HUES64 (cell line): ENCODE measurements at regions not wholly inside any gene's neighbourhood (a gene's known extent, or its start where the extent isn't known, plus 50 kb on each side); places are given as distances from the start of the nearest gene placed in this dataset.
A peak's percentile ranks its signal among the peaks of the same experiment; 100 is the strongest.

Experiments
- H3K27ac ChIP-seq: 2 replicates; pipeline ENCODE4 v1.7.0; 2013; ENCODE audit warnings: low read depth, low read length, inconsistent platforms
- H3K27me3 ChIP-seq: 2 replicates; pipeline ENCODE4 v1.6.1; 2013; ENCODE audit warnings: mild to moderate bottlenecking, low read length; ENCODE audit not compliant: insufficient read depth
- H3K36me3 ChIP-seq: 2 replicates; pipeline ENCODE4 v1.6.1; 2013; ENCODE audit warnings: mild to moderate bottlenecking, low read length; ENCODE audit not compliant: insufficient read depth
- H3K4me1 ChIP-seq: 2 replicates; pipeline ENCODE4 v1.6.1; 2013; ENCODE audit warnings: mild to moderate bottlenecking, low read length, moderate library complexity; ENCODE audit not compliant: insufficient read depth
- H3K4me3 ChIP-seq: 2 replicates; pipeline ENCODE4 v1.5.1; 2013; ENCODE audit warnings: mild to moderate bottlenecking, low read length, moderate library complexity
- H3K9ac ChIP-seq: 2 replicates; pipeline ENCODE4 v1.6.1; 2013; ENCODE audit warnings: mild to moderate bottlenecking, low read depth, low read length
- H3K9me3 ChIP-seq: 2 replicates; pipeline ENCODE4 v1.6.1; 2013; ENCODE audit warnings: low read depth, low read length; ENCODE audit not compliant: insufficient read depth
- WGBS: fragments of 150-250, 120-280 bp; methylation state at CpG from one replicate; pipeline ENCODE4 v1.1.7; 2013; ENCODE audit warnings: missing lambda C conversion rate; 5-methylcytosine and 5-hydroxymethylcytosine counted together

GRCh38 chr3:72109327-72110259, 324.6 kb upstream of the PROK2 start:
- Histone ChIP-seq H3K9me3 (no peaks in the 10 kb centered on the region), H3K27ac (no peak overlapping the region), H3K4me3 (no peak overlapping the region), H3K36me3 (no peaks in the 10 kb centered on the region), H3K9ac (no peak overlapping the region), H3K27me3 (no peaks in the 10 kb centered on the region), H3K4me1 (no peaks in the 10 kb centered on the region)
- WGBS: 96% methylated on average over 14 of the region's 17 CpGs

- 77% methylated on average over 6 of the region's 6 CpGs for WGBS
- Histone ChIP-seq H3K36me3 (no peaks in the 10 kb centered on the region), H3K4me1 (no peaks in the 10 kb centered on the region), H3K4me3 (no peak overlapping the region), H3K9me3 (no peaks in the 10 kb centered on the region), H3K9ac (no peak overlapping the region), H3K27ac (no peak overlapping the region), H3K27me3 (peaks cover 13% of the 10 kb centered on the region)
These were observed 320.4 kb upstream of the PROK2 start for GRCh38 chr3:72105306-72105705.

GRCh38 chr3:72102112-72102616, 317.2 kb upstream of the PROK2 start:
- Histone ChIP-seq H3K4me3 (no peak overlapping the region), H3K4me1 (no peaks in the 10 kb centered on the region), H3K9ac (no peak overlapping the region), H3K9me3 (no peaks in the 10 kb centered on the region), H3K27me3 (peaks cover 38% of the 10 kb centered on the region), H3K36me3 (no peaks in the 10 kb centered on the region), H3K27ac (no peak overlapping the region)
- WGBS: 86% methylated on average over 5 of the region's 5 CpGs

- H3K27ac ChIP-seq: no peak overlapping the region
- H3K9me3 ChIP-seq: no peaks in the 10 kb centered on the region
- no peak overlapping the region for H3K9ac ChIP-seq
- peaks cover 38% of the 10 kb centered on the region for H3K27me3 ChIP-seq
- WGBS: 82% methylated on average over 6 of the region's 6 CpGs
- H3K36me3 ChIP-seq: no peaks in the 10 kb centered on the region
- H3K4me3 ChIP-seq: no peak overlapping the region
- H3K4me1 ChIP-seq: no peaks in the 10 kb centered on the region
These were observed 316.5 kb upstream of the PROK2 start for GRCh38 chr3:72101494-72101893.

GRCh38 chr3:72100601-72101187, 315.7 kb upstream of the PROK2 start:
- WGBS: under 1% methylated on average over 21 of the region's 21 CpGs
- Histone ChIP-seq H3K27me3 (peaks cover 38% of the 10 kb centered on the region), H3K27ac (no peak overlapping the region), H3K4me1 (no peaks in the 10 kb centered on the region), H3K9me3 (no peaks in the 10 kb centered on the region), H3K9ac (no peak overlapping the region), H3K36me3 (no peaks in the 10 kb centered on the region), H3K4me3 (peak overlapping the region; percentile 62)

GRCh38 chr3:72100080-72100511, 315.1 kb upstream of the PROK2 start:
- H3K4me1 ChIP-seq: no peaks in the 10 kb centered on the region
- no peak overlapping the region for H3K27ac ChIP-seq
- peaks cover 38% of the 10 kb centered on the region for H3K27me3 ChIP-seq
- peak overlapping the region; percentile 62 for H3K4me3 ChIP-seq
- no peaks in the 10 kb centered on the region for H3K36me3 ChIP-seq
- WGBS: 2% methylated on average over 16 of the region's 17 CpGs
- H3K9ac ChIP-seq: no peak overlapping the region
- no peaks in the 10 kb centered on the region for H3K9me3 ChIP-seq

- H3K27me3 ChIP-seq: peaks cover 38% of the 10 kb centered on the region
- H3K9ac ChIP-seq: no peak overlapping the region
- peak overlapping the region; percentile 62 for H3K4me3 ChIP-seq
- H3K36me3 ChIP-seq: no peaks in the 10 kb centered on the region
- H3K27ac ChIP-seq: no peak overlapping the region
- no peaks in the 10 kb centered on the region for H3K9me3 ChIP-seq
- H3K4me1 ChIP-seq: no peaks in the 10 kb centered on the region
- 41% methylated on average over 14 of the region's 14 CpGs for WGBS
These were observed 314.6 kb upstream of the PROK2 start for GRCh38 chr3:72099326-72100079.

GRCh38 chr3:72097053-72097452, 312.1 kb upstream of the PROK2 start:
- H3K4me1 ChIP-seq: no peaks in the 10 kb centered on the region
- H3K9me3 ChIP-seq: no peaks in the 10 kb centered on the region
- H3K27ac ChIP-seq: no peak overlapping the region
- peaks cover 38% of the 10 kb centered on the region for H3K27me3 ChIP-seq
- no peaks in the 10 kb centered on the region for H3K36me3 ChIP-seq
- no peak overlapping the region for H3K4me3 ChIP-seq
- no peak overlapping the region for H3K9ac ChIP-seq

- Histone ChIP-seq H3K9ac (no peak overlapping the region), H3K27ac (no peak overlapping the region), H3K27me3 (peaks cover 29% of the 10 kb centered on the region), H3K4me3 (no peak overlapping the region), H3K4me1 (no peaks in the 10 kb centered on the region), H3K9me3 (no peaks in the 10 kb centered on the region), H3K36me3 (no peaks in the 10 kb centered on the region)
- WGBS: 87% methylated on average over 4 of the region's 4 CpGs
These were observed 310.6 kb upstream of the PROK2 start for GRCh38 chr3:72095521-72095920.

- WGBS: 93% methylated on average over 3 of the region's 3 CpGs
- H3K4me1 ChIP-seq: no peaks in the 10 kb centered on the region
- H3K9ac ChIP-seq: no peak overlapping the region
- H3K36me3 ChIP-seq: no peaks in the 10 kb centered on the region
- H3K9me3 ChIP-seq: no peaks in the 10 kb centered on the region
- peaks cover 14% of the 10 kb centered on the region for H3K27me3 ChIP-seq
- H3K27ac ChIP-seq: no peak overlapping the region
- no peak overlapping the region for H3K4me3 ChIP-seq
These were observed 309.0 kb upstream of the PROK2 start for GRCh38 chr3:72093992-72094334.
